ENCODE measurements at regions not wholly inside any gene's neighbourhood (a gene's known extent, or its start where the extent isn't known, plus 50 kb on each side); places are given as distances from the start of the nearest gene placed in this dataset.

DNA sequence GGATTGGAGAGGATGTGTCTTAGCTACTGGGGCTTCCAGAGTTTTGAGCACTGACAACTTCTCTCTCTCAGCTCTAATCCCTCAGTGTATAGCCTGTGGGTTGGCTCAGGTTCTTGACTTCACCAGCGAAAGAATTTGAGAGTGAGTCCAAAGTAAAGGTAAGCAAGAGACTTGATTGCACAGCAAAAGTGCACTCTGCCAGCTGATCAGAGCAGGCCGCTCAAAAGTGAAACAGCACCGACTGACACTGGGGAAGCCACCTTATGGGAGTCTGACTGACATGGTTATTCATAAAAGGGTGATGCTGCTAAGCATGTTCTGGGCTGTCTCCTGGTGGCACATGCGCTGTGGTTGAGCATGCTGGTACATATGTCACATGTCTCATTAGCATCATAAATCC lies 389.5 kb downstream of the CBLN4 start:
- Mint-ChIP-seq H3K36me3 (ENCODE audit: low read depth) (no peaks in the 10 kb centered on the region), H3K27ac (no peak overlapping the region), H3K4me1 (no peaks in the 10 kb centered on the region), H3K27me3 (ENCODE audit: low read depth) (no peaks in the 10 kb centered on the region), H3K9me3 (peaks cover 5% of the 10 kb centered on the region), H3K4me3 (no peak overlapping the region)
- TF ChIP-seq, protein P1, sequence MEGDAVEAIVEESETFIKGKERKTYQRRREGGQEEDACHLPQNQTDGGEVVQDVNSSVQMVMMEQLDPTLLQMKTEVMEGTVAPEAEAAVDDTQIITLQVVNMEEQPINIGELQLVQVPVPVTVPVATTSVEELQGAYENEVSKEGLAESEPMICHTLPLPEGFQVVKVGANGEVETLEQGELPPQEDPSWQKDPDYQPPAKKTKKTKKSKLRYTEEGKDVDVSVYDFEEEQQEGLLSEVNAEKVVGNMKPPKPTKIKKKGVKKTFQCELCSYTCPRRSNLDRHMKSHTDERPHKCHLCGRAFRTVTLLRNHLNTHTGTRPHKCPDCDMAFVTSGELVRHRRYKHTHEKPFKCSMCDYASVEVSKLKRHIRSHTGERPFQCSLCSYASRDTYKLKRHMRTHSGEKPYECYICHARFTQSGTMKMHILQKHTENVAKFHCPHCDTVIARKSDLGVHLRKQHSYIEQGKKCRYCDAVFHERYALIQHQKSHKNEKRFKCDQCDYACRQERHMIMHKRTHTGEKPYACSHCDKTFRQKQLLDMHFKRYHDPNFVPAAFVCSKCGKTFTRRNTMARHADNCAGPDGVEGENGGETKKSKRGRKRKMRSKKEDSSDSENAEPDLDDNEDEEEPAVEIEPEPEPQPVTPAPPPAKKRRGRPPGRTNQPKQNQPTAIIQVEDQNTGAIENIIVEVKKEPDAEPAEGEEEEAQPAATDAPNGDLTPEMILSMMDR (IDR thresholded peaks at IDR 0.05; ENCODE audit: unreplicated experiment in 3 of 3) = no peak

- H3K27me3 Mint-ChIP-seq (ENCODE audit: low read depth) = no peaks in the 10 kb centered on the region
- H3K27ac Mint-ChIP-seq = no peak overlapping the region
- no peaks in the 10 kb centered on the region for H3K36me3 Mint-ChIP-seq (ENCODE audit: low read depth)
- TF ChIP-seq, protein P1 (IDR thresholded peaks at IDR 0.05; ENCODE audit: unreplicated experiment in 3 of 3) = no peak
- no peak overlapping the region for H3K4me3 Mint-ChIP-seq
- H3K4me1 Mint-ChIP-seq = no peaks in the 10 kb centered on the region
- peaks cover 3% of the 10 kb centered on the region for H3K9me3 Mint-ChIP-seq
Observed at GRCh38 chr20:55614220-55614757, 391.0 kb downstream of the CBLN4 start.

DNA sequence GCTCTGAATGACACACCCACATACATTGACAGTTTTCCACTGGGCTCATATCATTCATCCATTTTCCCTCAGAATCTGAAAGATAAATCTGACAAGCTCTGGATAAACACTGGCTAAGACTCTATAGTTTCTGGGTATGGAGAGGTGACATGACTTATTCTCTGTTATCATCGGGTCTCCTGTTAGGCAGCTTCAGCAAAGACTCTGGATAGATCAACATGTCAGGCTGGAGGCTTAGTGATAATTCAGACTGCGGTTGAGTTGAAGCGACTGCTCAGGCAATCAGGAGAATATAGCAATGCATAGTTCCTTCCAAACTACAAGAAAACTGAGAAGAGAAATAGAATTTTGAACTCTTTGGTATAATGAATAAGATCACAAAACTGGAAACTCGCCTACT lies 394.6 kb downstream of the CBLN4 start:
- Mint-ChIP-seq H3K9me3 (no peaks in the 10 kb centered on the region), H3K27ac (no peak overlapping the region), H3K27me3 (ENCODE audit: low read depth) (no peaks in the 10 kb centered on the region), H3K4me3 (no peak overlapping the region), H3K4me1 (no peaks in the 10 kb centered on the region), H3K36me3 (ENCODE audit: low read depth) (no peaks in the 10 kb centered on the region)
- TF ChIP-seq, protein P1 (IDR thresholded peaks at IDR 0.05; ENCODE audit: unreplicated experiment in 3 of 3) = no peak

GRCh38 chr20:55605594-55605993 lies 399.7 kb downstream of the CBLN4 start:
- TF ChIP-seq, protein P1 (IDR thresholded peaks at IDR 0.05; ENCODE audit: unreplicated experiment in 3 of 3) = no peak
- Mint-ChIP-seq H3K27ac (no peak overlapping the region), H3K27me3 (ENCODE audit: low read depth) (peaks cover 3% of the 10 kb centered on the region), H3K4me1 (no peaks in the 10 kb centered on the region), H3K4me3 (no peak overlapping the region), H3K9me3 (no peaks in the 10 kb centered on the region), H3K36me3 (ENCODE audit: low read depth) (no peaks in the 10 kb centered on the region)

- H3K4me1 Mint-ChIP-seq = peaks cover 5% of the 10 kb centered on the region
- H3K27me3 Mint-ChIP-seq (ENCODE audit: low read depth) = no peaks in the 10 kb centered on the region
- H3K9me3 Mint-ChIP-seq = no peaks in the 10 kb centered on the region
- H3K4me3 Mint-ChIP-seq = no peak overlapping the region
- H3K27ac Mint-ChIP-seq = no peak overlapping the region
- H3K36me3 Mint-ChIP-seq (ENCODE audit: low read depth) = no peaks in the 10 kb centered on the region
- TF ChIP-seq, protein P1 (IDR thresholded peaks at IDR 0.05; ENCODE audit: unreplicated experiment in 3 of 3) = no peak
Observed at GRCh38 chr20:55597526-55597925, 407.8 kb downstream of the CBLN4 start.

GRCh38 chr20:55596431-55596830 lies 408.9 kb downstream of the CBLN4 start:
- Mint-ChIP-seq H3K4me1 (peaks cover 5% of the 10 kb centered on the region), H3K27me3 (ENCODE audit: low read depth) (no peaks in the 10 kb centered on the region), H3K4me3 (no peak overlapping the region), H3K36me3 (ENCODE audit: low read depth) (no peaks in the 10 kb centered on the region), H3K9me3 (no peaks in the 10 kb centered on the region), H3K27ac (peak overlapping the region in 2 of 3 experiments; percentile 6 to 15)
- TF ChIP-seq, protein P1 (IDR thresholded peaks at IDR 0.05; ENCODE audit: unreplicated experiment in 3 of 3) = no peak
